ENCODE measurements at regions not wholly inside any gene's neighbourhood (a gene's known extent, or its start where the extent isn't known, plus 50 kb on each side); places are given as distances from the start of the nearest gene placed in this dataset.

- Histone ChIP-seq H4K20me1 (ENCODE audit: insufficient read depth, low read length) (no peaks in the 10 kb centered on the region), H3K9ac (ENCODE audit: low read length) (no peak overlapping the region), H2AFZ (ENCODE audit: low read depth, low read length) (no peak overlapping the region)
Observed at GRCh38 chr12:42810006-42810405, 220.5 kb upstream of the PRICKLE1 start.

GRCh38 chr12:42809226-42809625 is 219.7 kb upstream of the PRICKLE1 start:
- H3K27ac Mint-ChIP-seq (ENCODE audit: unreplicated experiment) = peak overlapping the region; percentile 88
- Histone ChIP-seq H3K27ac (ENCODE audit: low read depth, low read length) (no peak overlapping the region), H3K4me1 (ENCODE audit: insufficient read depth, low read length) (peaks cover 12% of the 10 kb centered on the region)

More at GRCh38 chr12:42810006-42810405, 220.5 kb upstream of the PRICKLE1 start:
- Histone ChIP-seq H3K27me3 (ENCODE audit: insufficient read depth, low read length) (no peaks in the 10 kb centered on the region), H3K79me2 (ENCODE audit: insufficient read depth, low read length) (no peaks in the 10 kb centered on the region), H3K9me3 (ENCODE audit: insufficient read depth, low read depth, low read length) (no peaks in the 10 kb centered on the region), H3K4me1 (ENCODE audit: insufficient read depth, low read length) (peaks cover 12% of the 10 kb centered on the region), H3K4me2 (ENCODE audit: low read length) (no peak overlapping the region), H3K4me3 (ENCODE audit: insufficient read depth, low read depth, low read length) (no peak overlapping the region), H3K36me3 (ENCODE audit: insufficient read depth, low read length) (no peaks in the 10 kb centered on the region), H3K27ac (ENCODE audit: low read depth, low read length) (peak overlapping the region; percentile 2)
- Mint-ChIP-seq H3K9me3 (ENCODE audit: unreplicated experiment) (no peaks in the 10 kb centered on the region), H3K4me1 (ENCODE audit: low read depth, unreplicated experiment) (peaks cover 57% of the 10 kb centered on the region), H3K27ac (ENCODE audit: unreplicated experiment) (peak overlapping the region; percentile 94), H3K36me3 (ENCODE audit: low read depth, unreplicated experiment) (peaks cover 2% of the 10 kb centered on the region), H3K4me3 (ENCODE audit: unreplicated experiment) (no peak overlapping the region), H3K27me3 (ENCODE audit: low read depth, unreplicated experiment) (peaks cover 2% of the 10 kb centered on the region)
- FAIRE-seq (no peak), DNase-seq (ENCODE audit: low read depth) (peak; percentile 67)
- TF ChIP-seq EZH2 (IDR thresholded peaks at IDR 0.05; ENCODE audit: insufficient read depth, low read length) (no peak), CTCF (IDR thresholded peaks at IDR 0.05; ENCODE audit: insufficient read depth, low read depth, low read length) (no peak)

More at GRCh38 chr12:42809226-42809625, 219.7 kb upstream of the PRICKLE1 start:
- TF ChIP-seq EZH2 (IDR thresholded peaks at IDR 0.05; ENCODE audit: insufficient read depth, low read length) (no peak), CTCF (IDR thresholded peaks at IDR 0.05; ENCODE audit: insufficient read depth, low read depth, low read length) (no peak)
- Mint-ChIP-seq H3K27me3 (ENCODE audit: low read depth, unreplicated experiment) (peaks cover 2% of the 10 kb centered on the region), H3K36me3 (ENCODE audit: low read depth, unreplicated experiment) (peaks cover 2% of the 10 kb centered on the region), H3K4me1 (ENCODE audit: low read depth, unreplicated experiment) (peaks cover 57% of the 10 kb centered on the region), H3K9me3 (ENCODE audit: unreplicated experiment) (peaks cover under 1% of the 10 kb centered on the region), H3K4me3 (ENCODE audit: unreplicated experiment) (no peak overlapping the region)
- Histone ChIP-seq H3K4me2 (ENCODE audit: low read length) (peak overlapping the region; percentile 8), H4K20me1 (ENCODE audit: insufficient read depth, low read length) (no peaks in the 10 kb centered on the region), H3K79me2 (ENCODE audit: insufficient read depth, low read length) (no peaks in the 10 kb centered on the region), H3K9ac (ENCODE audit: low read length) (no peak overlapping the region), H3K36me3 (ENCODE audit: insufficient read depth, low read length) (no peaks in the 10 kb centered on the region), H2AFZ (ENCODE audit: low read depth, low read length) (no peak overlapping the region), H3K4me3 (ENCODE audit: insufficient read depth, low read depth, low read length) (no peak overlapping the region), H3K9me3 (ENCODE audit: insufficient read depth, low read depth, low read length) (no peaks in the 10 kb centered on the region), H3K27me3 (ENCODE audit: insufficient read depth, low read length) (no peaks in the 10 kb centered on the region)
- DNase-seq (ENCODE audit: low read depth) (peak; percentile 79), FAIRE-seq (no peak)
